OCI-LY3 (cell line): ENCODE measurements at regions not wholly inside any gene's neighbourhood (a gene's known extent, or its start where the extent isn't known, plus 50 kb on each side); places are given as distances from the start of the nearest gene placed in this dataset.

Experiments used
- EZH2phosphoT487 ChIP-seq: fragments of 200-600 bp; shearing (Covaris generic); IDR thresholded peaks from 2 replicates; pipeline ENCODE4 v1.6.1; 2018; ENCODE audit warnings: antibody characterized with exemption, mixed run types, low read depth
- TF ChIP-seq, protein P1 (sequence below): fragments of 200-600, 300-600 bp; sonication (generic); IDR thresholded peaks from 2 replicates; pipeline ENCODE4 v1.5.1; 2014; ENCODE audit warnings: antibody characterized with exemption, low read length, low read depth

DNA sequence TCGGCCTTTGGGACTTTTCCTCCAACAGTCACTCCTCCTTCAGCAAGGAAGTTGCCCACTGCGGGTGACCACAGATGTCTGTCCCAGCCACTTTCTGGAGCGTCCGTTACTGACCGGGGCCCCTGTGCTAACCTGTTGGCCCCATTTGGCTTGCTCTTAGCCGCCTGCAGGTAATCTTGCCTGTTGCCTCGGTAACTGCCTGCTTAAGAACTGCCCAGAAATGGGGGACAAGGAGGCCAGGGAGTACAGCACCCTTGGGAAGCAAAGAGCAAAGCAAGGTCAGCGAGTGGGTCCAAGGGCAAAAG lies 338.8 kb upstream of the SFSWAP start:
- TF ChIP-seq, protein P1, sequence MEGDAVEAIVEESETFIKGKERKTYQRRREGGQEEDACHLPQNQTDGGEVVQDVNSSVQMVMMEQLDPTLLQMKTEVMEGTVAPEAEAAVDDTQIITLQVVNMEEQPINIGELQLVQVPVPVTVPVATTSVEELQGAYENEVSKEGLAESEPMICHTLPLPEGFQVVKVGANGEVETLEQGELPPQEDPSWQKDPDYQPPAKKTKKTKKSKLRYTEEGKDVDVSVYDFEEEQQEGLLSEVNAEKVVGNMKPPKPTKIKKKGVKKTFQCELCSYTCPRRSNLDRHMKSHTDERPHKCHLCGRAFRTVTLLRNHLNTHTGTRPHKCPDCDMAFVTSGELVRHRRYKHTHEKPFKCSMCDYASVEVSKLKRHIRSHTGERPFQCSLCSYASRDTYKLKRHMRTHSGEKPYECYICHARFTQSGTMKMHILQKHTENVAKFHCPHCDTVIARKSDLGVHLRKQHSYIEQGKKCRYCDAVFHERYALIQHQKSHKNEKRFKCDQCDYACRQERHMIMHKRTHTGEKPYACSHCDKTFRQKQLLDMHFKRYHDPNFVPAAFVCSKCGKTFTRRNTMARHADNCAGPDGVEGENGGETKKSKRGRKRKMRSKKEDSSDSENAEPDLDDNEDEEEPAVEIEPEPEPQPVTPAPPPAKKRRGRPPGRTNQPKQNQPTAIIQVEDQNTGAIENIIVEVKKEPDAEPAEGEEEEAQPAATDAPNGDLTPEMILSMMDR, result no peak
- TF ChIP-seq EZH2phosphoT487, result no peak
